CD4-positive, alpha-beta T cell treated with Interleukin-4 for 4 hours (primary cell): ENCODE measurements at regions not wholly inside any gene's neighbourhood (a gene's known extent, or its start where the extent isn't known, plus 50 kb on each side); places are given as distances from the start of the nearest gene placed in this dataset.
A peak's percentile ranks its signal among the peaks of the same experiment; 100 is the strongest.

Source experiments
- DNase-seq: peaks from one replicate; pipeline ENCODE4 v3.0.0-alpha.2; 2020

GRCh38 chr19:46911456-46911855 is 50.7 kb downstream of the ARHGAP35 start:
- DNase-seq, result no peak

GRCh38 chr19:46913198-46913851 is 52.5 kb downstream of the ARHGAP35 start:
- DNase-seq, result no peak

GRCh38 chr19:46913852-46914430 is 53.1 kb downstream of the ARHGAP35 start:
- DNase-seq, result no peak

- no peak for DNase-seq
These were observed 54.6 kb downstream of the ARHGAP35 start for GRCh38 chr19:46915386-46915785.

- no peak for DNase-seq
These were observed 56.2 kb downstream of the ARHGAP35 start for GRCh38 chr19:46917002-46917401.

- DNase-seq, result no peak
These were observed 58.5 kb downstream of the ARHGAP35 start for GRCh38 chr19:46919324-46919723.

GRCh38 chr19:46920362-46920761 is 59.6 kb downstream of the ARHGAP35 start:
- no peak for DNase-seq

- DNase-seq, result no peak
These were observed 60.3 kb downstream of the ARHGAP35 start for GRCh38 chr19:46921071-46921470.

GRCh38 chr19:46922465-46922864 is 61.7 kb downstream of the ARHGAP35 start:
- DNase-seq, result no peak

GRCh38 chr19:46924874-46925547 is 64.2 kb downstream of the ARHGAP35 start:
- DNase-seq, result peak; percentile 42

- DNase-seq, result no peak
These were observed 64.8 kb downstream of the ARHGAP35 start for GRCh38 chr19:46925548-46925950.

- DNase-seq, result no peak
These were observed 65.6 kb downstream of the ARHGAP35 start for GRCh38 chr19:46926170-46927071.

- no peak for DNase-seq
These were observed 66.3 kb downstream of the ARHGAP35 start for GRCh38 chr19:46927106-46927505.

- DNase-seq, result no peak
These were observed 67.1 kb downstream of the ARHGAP35 start for GRCh38 chr19:46927893-46928292.

GRCh38 chr19:46928951-46929350 is 68.2 kb downstream of the ARHGAP35 start:
- DNase-seq, result no peak

- no peak for DNase-seq
These were observed 70.4 kb downstream of the ARHGAP35 start for GRCh38 chr19:46931202-46931601.

GRCh38 chr19:46932346-46932745 is 71.5 kb downstream of the ARHGAP35 start:
- DNase-seq, result no peak

GRCh38 chr19:46935066-46935663 is 74.4 kb downstream of the ARHGAP35 start:
- DNase-seq, result peak; percentile 50

- no peak for DNase-seq
These were observed 76.3 kb upstream of the NPAS1 start for GRCh38 chr19:46943150-46943946.

GRCh38 chr19:46944123-46944748 is 75.4 kb upstream of the NPAS1 start:
- no peak for DNase-seq

- DNase-seq, result no peak
These were observed 74.6 kb upstream of the NPAS1 start for GRCh38 chr19:46944918-46945628.
